ENCODE measurements at regions not wholly inside any gene's neighbourhood (a gene's known extent, or its start where the extent isn't known, plus 50 kb on each side); places are given as distances from the start of the nearest gene placed in this dataset.
"Not testable (repeated sequence)": the region's sequence is repeated elsewhere in the genome, so short reads cannot be mapped to it uniquely, and the experiment has no call there.

DNA sequence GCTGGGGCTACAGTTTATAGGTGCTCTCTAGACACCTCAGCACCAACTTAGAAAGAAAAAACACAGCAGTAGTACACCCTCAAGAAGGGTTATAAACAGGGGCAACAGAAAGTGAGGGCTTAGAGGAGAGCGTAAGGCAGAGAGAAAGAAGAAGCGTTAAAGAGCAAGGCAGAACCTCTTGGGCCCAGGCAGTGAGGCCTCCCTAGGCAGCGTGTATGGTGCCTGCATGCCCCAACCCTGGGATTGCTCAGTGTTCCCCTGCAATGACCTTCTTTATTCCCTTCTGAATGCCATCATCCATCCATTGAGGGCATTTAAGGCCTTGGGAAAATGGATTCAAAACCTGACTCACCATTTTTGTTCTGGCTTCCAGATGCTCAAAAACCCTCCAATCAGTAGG is 130.0 kb upstream of the ARG1 start:
- Mint-ChIP-seq H3K4me3 (peak overlapping the region; percentile 73), H3K27me3 (no peaks in the 10 kb centered on the region), H3K9me3 (ENCODE audit: low read depth) (peaks cover 8% of the 10 kb centered on the region), H3K27ac (peak overlapping the region; percentile 81), H3K36me3 (ENCODE audit: low read depth) (peaks cover 18% of the 10 kb centered on the region), H3K4me1 (peaks cover 35% of the 10 kb centered on the region)
- CTCF ChIA-PET = no interaction called here
- DNase-seq (no peak), ATAC-seq (peak; percentile 28)
- POLR2A ChIA-PET = no interaction called here
- intact Hi-C loops (cut with DNase I, micrococcal nuclease) = no loop called here

DNA sequence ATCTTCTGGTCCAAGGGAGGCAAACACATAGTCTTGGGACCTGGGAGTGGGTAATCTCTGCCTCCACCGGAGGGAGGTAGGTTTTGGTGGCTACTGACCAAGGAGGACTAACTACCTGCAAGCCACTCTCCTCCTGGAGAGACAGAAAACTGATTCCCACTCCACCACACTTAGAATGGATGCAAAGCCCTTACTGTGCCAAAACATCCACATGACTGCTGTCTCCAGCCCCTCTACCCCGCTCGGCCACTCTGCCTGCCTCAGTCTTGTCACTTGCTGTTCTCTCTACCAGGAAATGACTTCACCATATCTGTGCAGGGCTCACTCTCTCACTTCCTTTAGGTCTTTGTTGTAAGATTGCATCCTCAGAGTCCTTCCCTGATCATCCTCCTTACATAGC is 129.5 kb upstream of the ARG1 start:
- Mint-ChIP-seq H3K4me3 (peak overlapping the region; percentile 73), H3K36me3 (ENCODE audit: low read depth) (peaks cover 13% of the 10 kb centered on the region), H3K9me3 (ENCODE audit: low read depth) (peaks cover 4% of the 10 kb centered on the region), H3K4me1 (peaks cover 37% of the 10 kb centered on the region), H3K27ac (peak overlapping the region; percentile 81), H3K27me3 (no peaks in the 10 kb centered on the region)
- ChIA-PET CTCF (no interaction called here), POLR2A (no interaction called here)
- ATAC-seq = peak; percentile 89
- intact Hi-C loops (cut with DNase I, micrococcal nuclease) = no loop called here
- DNase-seq = peak; percentile 56

DNA sequence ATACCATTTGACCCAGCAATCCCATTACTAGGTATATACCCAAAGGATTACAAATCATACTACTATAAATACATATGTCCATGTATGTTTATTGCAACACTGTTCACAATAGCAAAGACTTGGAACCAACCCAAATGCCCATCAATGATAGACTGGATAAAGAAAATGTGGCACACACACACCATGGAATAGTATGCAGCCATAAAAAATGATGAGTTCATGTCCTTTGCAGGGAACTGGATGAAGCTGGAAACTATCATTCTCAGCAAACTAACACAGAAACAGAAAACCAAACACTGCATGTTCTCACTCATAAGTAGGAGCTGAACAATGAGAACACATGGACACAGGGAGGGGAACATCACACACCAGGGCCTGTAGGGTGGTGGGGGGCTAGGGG is 127.7 kb upstream of the ARG1 start:
- POLR2A ChIA-PET; H3K4me3 Mint-ChIP-seq; H3K27ac Mint-ChIP-seq; intact Hi-C loops (cut with DNase I, micrococcal nuclease); ATAC-seq; H3K9me3 Mint-ChIP-seq (ENCODE audit: low read depth); H3K36me3 Mint-ChIP-seq (ENCODE audit: low read depth); H3K27me3 Mint-ChIP-seq; DNase-seq: not testable (repeated sequence)
- CTCF ChIA-PET = interaction anchor here (0.6 kb wide), 1 partner anchor 182 kb away, joined by 3 read pairs; no protein-coding TSS in a partner anchor
- peaks cover 34% of the 10 kb centered on the region for H3K4me1 Mint-ChIP-seq

DNA sequence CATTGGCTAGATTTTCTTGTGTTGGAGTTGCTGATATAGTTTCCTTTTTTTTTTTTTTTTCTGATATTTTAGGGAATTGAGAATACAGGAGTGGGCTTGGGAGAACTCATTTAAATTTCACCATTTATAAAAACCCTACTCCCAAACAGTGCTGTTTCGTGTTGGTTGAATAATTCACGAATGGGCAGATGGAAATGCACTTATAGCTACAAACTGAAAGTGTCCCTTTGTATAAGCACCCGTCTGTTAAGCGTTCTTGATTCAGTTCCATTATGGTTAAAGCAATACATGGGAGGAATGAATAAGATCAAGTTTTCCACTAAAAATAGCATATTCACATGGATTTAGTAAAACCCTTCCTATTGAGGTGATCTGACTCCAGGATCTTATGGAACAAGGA is 122.2 kb upstream of the ARG1 start:
- no peak for DNase-seq
- no peak for ATAC-seq
- no peaks in the 10 kb centered on the region for H3K27me3 Mint-ChIP-seq
- H3K4me1 Mint-ChIP-seq = peaks cover 32% of the 10 kb centered on the region
- peaks cover 1% of the 10 kb centered on the region for H3K9me3 Mint-ChIP-seq (ENCODE audit: low read depth)
- ChIA-PET POLR2A (interaction anchor here (1.7 kb wide), 1 partner anchor 82 kb away, joined by 4 read pairs; no protein-coding TSS in a partner anchor), CTCF (interaction anchor here (0.7 to 1.5 kb wide), 4 partner anchors 9 to 566 kb away, joined by 3 to 7 read pairs (median 4); no protein-coding TSS in a partner anchor)
- no peak overlapping the region for H3K4me3 Mint-ChIP-seq
- peak overlapping the region; percentile 84 for H3K27ac Mint-ChIP-seq
- intact Hi-C loops (cut with DNase I, micrococcal nuclease) = loop anchor here (5.0 to 10.0 kb wide), 3 partner anchors 176 to 256 kb away; partner anchors contain the start of gene MED23 (in 1 of the 2)
- peaks cover 3% of the 10 kb centered on the region for H3K36me3 Mint-ChIP-seq (ENCODE audit: low read depth)

- Mint-ChIP-seq H3K9me3 (ENCODE audit: low read depth) (peaks cover 1% of the 10 kb centered on the region), H3K4me1 (peaks cover 32% of the 10 kb centered on the region), H3K36me3 (ENCODE audit: low read depth) (peaks cover 3% of the 10 kb centered on the region), H3K27me3 (no peaks in the 10 kb centered on the region), H3K4me3 (no peak overlapping the region), H3K27ac (peak overlapping the region; percentile 84)
- DNase-seq (peak; percentile 18), ATAC-seq (peak; percentile 95)
- CTCF ChIA-PET = interaction anchor here (0.6 to 1.5 kb wide), 4 partner anchors 8 to 295 kb away, joined by 3 to 7 read pairs (median 4); no protein-coding TSS in a partner anchor
- intact Hi-C loops (cut with DNase I, micrococcal nuclease) = loop anchor here (5.0 to 10.0 kb wide), 3 partner anchors 176 to 257 kb away; partner anchors contain the start of gene MED23 (in 1 of the 2)
- POLR2A ChIA-PET = interaction anchor here (0.5 to 1.7 kb wide), 2 partner anchors 81 to 84 kb away, joined by 3 to 4 read pairs; no protein-coding TSS in a partner anchor
Measured at GRCh38 chr6:131451321-131452144, 121.5 kb upstream of the ARG1 start.

- intact Hi-C loops (cut with DNase I, micrococcal nuclease) = loop anchor here (5.0 to 10.0 kb wide), 3 partner anchors 173 to 259 kb away; partner anchors contain the start of gene MED23 (in 1 of the 2)
- ChIA-PET POLR2A (no interaction called here), CTCF (interaction anchor here (1.0 kb wide), 1 partner anchor 80 kb away, joined by 3 read pairs; no protein-coding TSS in a partner anchor)
- Mint-ChIP-seq H3K36me3 (ENCODE audit: low read depth) (peaks cover 3% of the 10 kb centered on the region), H3K4me1 (peaks cover 25% of the 10 kb centered on the region), H3K27me3 (no peaks in the 10 kb centered on the region), H3K9me3 (ENCODE audit: low read depth) (peaks cover 1% of the 10 kb centered on the region), H3K27ac (no peak overlapping the region), H3K4me3 (no peak overlapping the region)
- ATAC-seq (no peak), DNase-seq (no peak)
Measured at GRCh38 chr6:131453803-131454202, 119.2 kb upstream of the ARG1 start.

DNA sequence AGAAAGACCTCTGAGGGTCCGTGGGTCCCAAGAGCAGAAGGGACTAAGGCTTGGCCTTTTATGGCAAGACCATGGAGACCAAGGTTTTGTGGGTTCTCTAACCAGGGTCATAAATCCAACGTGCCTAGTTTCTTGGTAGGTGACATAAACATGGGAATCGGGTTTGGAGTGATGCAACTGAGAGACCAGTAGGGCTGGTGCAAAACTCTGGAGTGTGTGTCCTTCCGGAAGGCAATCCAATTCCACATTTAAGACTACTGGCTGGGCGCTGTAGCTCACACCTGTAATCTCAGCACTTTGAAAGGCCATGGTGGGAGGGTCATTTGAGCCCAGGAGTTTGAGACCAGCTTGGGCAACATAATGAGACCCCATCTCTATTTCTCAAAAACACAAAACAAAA is 116.5 kb upstream of the ARG1 start:
- Mint-ChIP-seq H3K36me3 (ENCODE audit: low read depth) (peaks cover 3% of the 10 kb centered on the region), H3K27ac (no peak overlapping the region), H3K9me3 (ENCODE audit: low read depth) (peaks cover 1% of the 10 kb centered on the region), H3K4me3 (no peak overlapping the region), H3K4me1 (peaks cover 11% of the 10 kb centered on the region), H3K27me3 (no peaks in the 10 kb centered on the region)
- DNase-seq = no peak
- intact Hi-C loops (cut with DNase I, micrococcal nuclease) = loop anchor here in 1 of 2 experiments (10.0 kb wide), 1 partner anchor 262 kb away; no protein-coding TSS in a partner anchor
- POLR2A ChIA-PET = no interaction called here
- ATAC-seq = no peak
- CTCF ChIA-PET = interaction anchor here (0.9 to 1.7 kb wide), 2 partner anchors 59 to 77 kb away, joined by 3 to 5 read pairs; no protein-coding TSS in a partner anchor

- no peaks in the 10 kb centered on the region for H3K27me3 Mint-ChIP-seq
- H3K9me3 Mint-ChIP-seq (ENCODE audit: low read depth) = no peaks in the 10 kb centered on the region
- ATAC-seq (no peak), DNase-seq (no peak)
- H3K27ac Mint-ChIP-seq = no peak overlapping the region
- ChIA-PET CTCF (no interaction called here), POLR2A (no interaction called here)
- intact Hi-C loops (cut with DNase I, micrococcal nuclease) = loop anchor here in 1 of 2 experiments (10.0 kb wide), 1 partner anchor 264 kb away; no protein-coding TSS in a partner anchor
- H3K4me1 Mint-ChIP-seq = peaks cover 4% of the 10 kb centered on the region
- H3K4me3 Mint-ChIP-seq = no peak overlapping the region
- H3K36me3 Mint-ChIP-seq (ENCODE audit: low read depth) = no peaks in the 10 kb centered on the region
Measured at GRCh38 chr6:131459005-131459404, 114.0 kb upstream of the ARG1 start.

DNA sequence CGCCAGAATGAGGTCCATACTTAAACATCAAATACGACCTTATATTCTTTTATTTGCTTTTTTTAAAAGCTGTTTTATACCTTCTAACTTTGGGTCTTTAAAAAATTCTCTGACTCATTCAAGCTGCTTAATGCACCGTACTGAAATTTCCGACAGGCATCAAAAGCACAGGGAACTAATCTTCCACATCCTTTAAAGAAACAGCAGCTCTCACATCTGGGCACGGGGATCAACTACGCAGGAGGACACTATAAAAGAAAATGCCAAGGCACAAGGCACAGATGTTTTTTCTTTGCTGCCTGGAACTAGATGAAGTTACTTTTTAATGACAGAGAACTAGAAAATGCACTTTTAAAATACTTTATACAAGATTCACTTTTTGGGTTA is 112.4 kb upstream of the ARG1 start:
- no peaks in the 10 kb centered on the region for H3K36me3 Mint-ChIP-seq (ENCODE audit: low read depth)
- H3K9me3 Mint-ChIP-seq (ENCODE audit: low read depth) = no peaks in the 10 kb centered on the region
- intact Hi-C loops (cut with DNase I, micrococcal nuclease) = no loop called here
- no peaks in the 10 kb centered on the region for H3K27me3 Mint-ChIP-seq
- ChIA-PET CTCF (interaction anchor here (0.6 kb wide), 1 partner anchor 74 kb away, joined by 3 read pairs; no protein-coding TSS in a partner anchor), POLR2A (interaction anchor here (0.6 kb wide), 1 partner anchor 194 kb away, joined by 4 read pairs; no protein-coding TSS in a partner anchor)
- no peak overlapping the region for H3K27ac Mint-ChIP-seq
- H3K4me3 Mint-ChIP-seq = no peak overlapping the region
- ATAC-seq (no peak), DNase-seq (no peak)
- peaks cover 4% of the 10 kb centered on the region for H3K4me1 Mint-ChIP-seq

DNA sequence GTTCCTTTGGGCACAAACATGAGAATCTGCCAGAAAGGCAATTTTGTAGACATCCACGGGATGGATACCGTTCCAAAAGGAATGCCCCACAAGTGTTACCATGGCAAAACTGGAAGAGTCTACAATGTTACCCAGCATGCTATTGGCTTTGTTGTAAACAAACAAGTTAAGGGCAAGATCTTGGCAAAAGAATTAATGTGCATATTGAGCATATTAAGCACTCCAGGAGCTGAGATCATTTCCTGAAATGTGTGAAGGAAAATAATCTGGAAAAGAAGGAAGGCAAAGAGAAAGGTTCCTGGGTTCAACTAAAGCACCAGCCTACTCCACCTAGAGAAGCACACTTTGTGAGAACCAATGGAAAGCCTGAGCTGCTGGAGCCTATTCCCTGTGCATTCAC is 103.9 kb upstream of the ARG1 start:
- peaks cover 3% of the 10 kb centered on the region for H3K9me3 Mint-ChIP-seq (ENCODE audit: low read depth)
- no peak for ATAC-seq
- no peaks in the 10 kb centered on the region for H3K27me3 Mint-ChIP-seq
- no peak overlapping the region for H3K4me3 Mint-ChIP-seq
- CTCF ChIA-PET = no interaction called here
- intact Hi-C loops (cut with DNase I, micrococcal nuclease) = no loop called here
- H3K36me3 Mint-ChIP-seq (ENCODE audit: low read depth) = no peaks in the 10 kb centered on the region
- no peak for DNase-seq
- POLR2A ChIA-PET = no interaction called here
- H3K4me1 Mint-ChIP-seq = no peaks in the 10 kb centered on the region
- no peak overlapping the region for H3K27ac Mint-ChIP-seq

DNA sequence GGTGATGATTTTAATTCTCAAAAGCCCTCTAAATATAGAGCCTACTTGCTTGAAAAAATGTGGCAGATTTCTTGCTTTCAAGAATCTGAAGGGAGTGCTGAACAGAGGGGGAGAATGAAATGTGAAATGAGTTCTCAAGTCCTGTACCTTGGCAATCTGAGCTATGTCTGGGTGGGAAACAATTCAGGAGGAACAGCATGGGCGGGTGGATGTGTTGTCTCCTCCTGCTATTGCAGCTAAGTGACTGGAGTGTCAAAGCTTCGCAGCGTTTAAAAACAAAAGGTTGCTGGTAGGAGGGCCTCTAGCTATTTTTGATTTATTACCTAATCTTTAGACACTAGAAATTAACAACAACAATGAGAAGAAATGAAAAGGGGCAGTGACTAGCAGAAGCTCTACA is 102.5 kb upstream of the ARG1 start:
- intact Hi-C loops (cut with DNase I, micrococcal nuclease) = no loop called here
- Mint-ChIP-seq H3K36me3 (ENCODE audit: low read depth) (no peaks in the 10 kb centered on the region), H3K4me1 (no peaks in the 10 kb centered on the region), H3K4me3 (no peak overlapping the region), H3K27me3 (no peaks in the 10 kb centered on the region), H3K9me3 (ENCODE audit: low read depth) (peaks cover 3% of the 10 kb centered on the region), H3K27ac (no peak overlapping the region)
- CTCF ChIA-PET = no interaction called here
- ATAC-seq (no peak), DNase-seq (no peak)
- POLR2A ChIA-PET = interaction anchor here (0.7 kb wide), 1 partner anchor 297 kb away, joined by 3 read pairs; no protein-coding TSS in a partner anchor
